ENCODE measurements at regions not wholly inside any gene's neighbourhood (a gene's known extent, or its start where the extent isn't known, plus 50 kb on each side); places are given as distances from the start of the nearest gene placed in this dataset.

DNA sequence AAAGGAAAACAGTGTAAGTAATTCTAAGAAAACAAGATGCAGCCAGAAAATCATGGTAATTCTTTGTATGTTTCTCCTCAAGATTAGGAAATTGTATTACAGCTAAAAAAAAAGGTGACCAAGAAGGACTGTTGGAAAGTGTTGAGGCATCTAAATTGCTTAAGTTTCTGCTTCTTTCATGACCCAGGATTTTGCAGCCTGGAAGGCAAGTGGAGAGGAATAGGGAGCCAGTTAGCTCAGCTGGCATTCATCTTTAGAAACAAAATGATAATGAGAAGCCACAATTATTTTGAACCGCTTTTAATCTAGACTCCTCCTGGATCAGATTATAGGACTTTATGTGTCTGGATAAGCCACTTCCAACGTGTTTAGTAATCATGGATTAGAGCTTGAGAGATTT, 56.8 kb upstream of the TMEM229A start (continued):
- TF ChIP-seq NANOG (IDR thresholded peaks at IDR 0.05; ENCODE audit: insufficient read depth, low read depth, low read length, poor library complexity, severe bottlenecking), result no peak
- TF ChIP-seq POLR2AphosphoS5 (IDR thresholded peaks at IDR 0.05; ENCODE audit: low read depth, low read length), result no peak
- no peak for TF ChIP-seq MAFK (IDR thresholded peaks at IDR 0.05; ENCODE audit: low read depth, low read length)
- no peak for TF ChIP-seq ASH2L (IDR thresholded peaks at IDR 0.05; ENCODE audit: low read length)
- TF ChIP-seq POLR2A (IDR thresholded peaks at IDR 0.05; ENCODE audit: control extremely low read depth in 1 of 2, low read depth in 2 of 2, low read length in 2 of 2), result no peak
- no peak for TF ChIP-seq JUND (IDR thresholded peaks at IDR 0.05; ENCODE audit: low read length)
- no peak for TF ChIP-seq POU5F1 (IDR thresholded peaks at IDR 0.05; ENCODE audit: low read depth, low read length)
- TF ChIP-seq, protein P1, sequence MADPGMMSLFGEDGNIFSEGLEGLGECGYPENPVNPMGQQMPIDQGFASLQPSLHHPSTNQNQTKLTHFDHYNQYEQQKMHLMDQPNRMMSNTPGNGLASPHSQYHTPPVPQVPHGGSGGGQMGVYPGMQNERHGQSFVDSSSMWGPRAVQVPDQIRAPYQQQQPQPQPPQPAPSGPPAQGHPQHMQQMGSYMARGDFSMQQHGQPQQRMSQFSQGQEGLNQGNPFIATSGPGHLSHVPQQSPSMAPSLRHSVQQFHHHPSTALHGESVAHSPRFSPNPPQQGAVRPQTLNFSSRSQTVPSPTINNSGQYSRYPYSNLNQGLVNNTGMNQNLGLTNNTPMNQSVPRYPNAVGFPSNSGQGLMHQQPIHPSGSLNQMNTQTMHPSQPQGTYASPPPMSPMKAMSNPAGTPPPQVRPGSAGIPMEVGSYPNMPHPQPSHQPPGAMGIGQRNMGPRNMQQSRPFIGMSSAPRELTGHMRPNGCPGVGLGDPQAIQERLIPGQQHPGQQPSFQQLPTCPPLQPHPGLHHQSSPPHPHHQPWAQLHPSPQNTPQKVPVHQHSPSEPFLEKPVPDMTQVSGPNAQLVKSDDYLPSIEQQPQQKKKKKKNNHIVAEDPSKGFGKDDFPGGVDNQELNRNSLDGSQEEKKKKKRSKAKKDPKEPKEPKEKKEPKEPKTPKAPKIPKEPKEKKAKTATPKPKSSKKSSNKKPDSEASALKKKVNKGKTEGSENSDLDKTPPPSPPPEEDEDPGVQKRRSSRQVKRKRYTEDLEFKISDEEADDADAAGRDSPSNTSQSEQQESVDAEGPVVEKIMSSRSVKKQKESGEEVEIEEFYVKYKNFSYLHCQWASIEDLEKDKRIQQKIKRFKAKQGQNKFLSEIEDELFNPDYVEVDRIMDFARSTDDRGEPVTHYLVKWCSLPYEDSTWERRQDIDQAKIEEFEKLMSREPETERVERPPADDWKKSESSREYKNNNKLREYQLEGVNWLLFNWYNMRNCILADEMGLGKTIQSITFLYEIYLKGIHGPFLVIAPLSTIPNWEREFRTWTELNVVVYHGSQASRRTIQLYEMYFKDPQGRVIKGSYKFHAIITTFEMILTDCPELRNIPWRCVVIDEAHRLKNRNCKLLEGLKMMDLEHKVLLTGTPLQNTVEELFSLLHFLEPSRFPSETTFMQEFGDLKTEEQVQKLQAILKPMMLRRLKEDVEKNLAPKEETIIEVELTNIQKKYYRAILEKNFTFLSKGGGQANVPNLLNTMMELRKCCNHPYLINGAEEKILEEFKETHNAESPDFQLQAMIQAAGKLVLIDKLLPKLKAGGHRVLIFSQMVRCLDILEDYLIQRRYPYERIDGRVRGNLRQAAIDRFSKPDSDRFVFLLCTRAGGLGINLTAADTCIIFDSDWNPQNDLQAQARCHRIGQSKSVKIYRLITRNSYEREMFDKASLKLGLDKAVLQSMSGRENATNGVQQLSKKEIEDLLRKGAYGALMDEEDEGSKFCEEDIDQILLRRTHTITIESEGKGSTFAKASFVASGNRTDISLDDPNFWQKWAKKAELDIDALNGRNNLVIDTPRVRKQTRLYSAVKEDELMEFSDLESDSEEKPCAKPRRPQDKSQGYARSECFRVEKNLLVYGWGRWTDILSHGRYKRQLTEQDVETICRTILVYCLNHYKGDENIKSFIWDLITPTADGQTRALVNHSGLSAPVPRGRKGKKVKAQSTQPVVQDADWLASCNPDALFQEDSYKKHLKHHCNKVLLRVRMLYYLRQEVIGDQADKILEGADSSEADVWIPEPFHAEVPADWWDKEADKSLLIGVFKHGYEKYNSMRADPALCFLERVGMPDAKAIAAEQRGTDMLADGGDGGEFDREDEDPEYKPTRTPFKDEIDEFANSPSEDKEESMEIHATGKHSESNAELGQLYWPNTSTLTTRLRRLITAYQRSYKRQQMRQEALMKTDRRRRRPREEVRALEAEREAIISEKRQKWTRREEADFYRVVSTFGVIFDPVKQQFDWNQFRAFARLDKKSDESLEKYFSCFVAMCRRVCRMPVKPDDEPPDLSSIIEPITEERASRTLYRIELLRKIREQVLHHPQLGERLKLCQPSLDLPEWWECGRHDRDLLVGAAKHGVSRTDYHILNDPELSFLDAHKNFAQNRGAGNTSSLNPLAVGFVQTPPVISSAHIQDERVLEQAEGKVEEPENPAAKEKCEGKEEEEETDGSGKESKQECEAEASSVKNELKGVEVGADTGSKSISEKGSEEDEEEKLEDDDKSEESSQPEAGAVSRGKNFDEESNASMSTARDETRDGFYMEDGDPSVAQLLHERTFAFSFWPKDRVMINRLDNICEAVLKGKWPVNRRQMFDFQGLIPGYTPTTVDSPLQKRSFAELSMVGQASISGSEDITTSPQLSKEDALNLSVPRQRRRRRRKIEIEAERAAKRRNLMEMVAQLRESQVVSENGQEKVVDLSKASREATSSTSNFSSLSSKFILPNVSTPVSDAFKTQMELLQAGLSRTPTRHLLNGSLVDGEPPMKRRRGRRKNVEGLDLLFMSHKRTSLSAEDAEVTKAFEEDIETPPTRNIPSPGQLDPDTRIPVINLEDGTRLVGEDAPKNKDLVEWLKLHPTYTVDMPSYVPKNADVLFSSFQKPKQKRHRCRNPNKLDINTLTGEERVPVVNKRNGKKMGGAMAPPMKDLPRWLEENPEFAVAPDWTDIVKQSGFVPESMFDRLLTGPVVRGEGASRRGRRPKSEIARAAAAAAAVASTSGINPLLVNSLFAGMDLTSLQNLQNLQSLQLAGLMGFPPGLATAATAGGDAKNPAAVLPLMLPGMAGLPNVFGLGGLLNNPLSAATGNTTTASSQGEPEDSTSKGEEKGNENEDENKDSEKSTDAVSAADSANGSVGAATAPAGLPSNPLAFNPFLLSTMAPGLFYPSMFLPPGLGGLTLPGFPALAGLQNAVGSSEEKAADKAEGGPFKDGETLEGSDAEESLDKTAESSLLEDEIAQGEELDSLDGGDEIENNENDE (IDR thresholded peaks at IDR 0.05; ENCODE audit: insufficient replicate concordance, low read length), result no peak
